Heart left ventricle (tissue), 16 donors: ENCODE measurements at regions not wholly inside any gene's neighbourhood (a gene's known extent, or its start where the extent isn't known, plus 50 kb on each side); places are given as distances from the start of the nearest gene placed in this dataset.

Source experiments
- ATAC-seq, 4 donors: fragments of 200-7000 bp; cut with Tn5 transposase; one replicate each; pipeline ENCODE4 v1.9.1; 2020 to 2022; ENCODE audit warnings: moderate library complexity in 4 of 4, mild to moderate bottlenecking in 3 of 4, moderate number of reproducible peaks in 1 of 4
- DNase-seq, 5 donors: peaks; one replicate each; pipeline ENCODE4 v3.0.0-alpha.2; 2020
- H3K27ac ChIP-seq, 12 donors: fragments of 200-600 bp; sonication (generic) in 4 of 12; one replicate each; pipeline versions ENCODE4 v1.5.0 to v1.8.0; 2016 to 2022; ENCODE audit warnings: mild to moderate bottlenecking in 2 of 12
- H3K27me3 ChIP-seq, 9 donors: fragments of 200-600 bp; sonication (generic) in 2 of 9; one replicate each; pipeline versions ENCODE4 v1.5.1 to v1.8.0; 2016 to 2022; ENCODE audit warnings: mild to moderate bottlenecking in 3 of 9
- H3K36me3 ChIP-seq, 9 donors: fragments of 200-600 bp; sonication (generic) in 2 of 9; one replicate each; pipeline versions ENCODE4 v1.5.0 to v1.8.0; 2018 to 2022; ENCODE audit warnings: mild to moderate bottlenecking in 2 of 9
- H3K4me1 ChIP-seq, 12 donors: fragments of 200-600 bp; sonication (generic) in 4 of 12; one replicate each; pipeline versions ENCODE4 v1.5.0 to v1.8.0; 2016 to 2022; ENCODE audit warnings: mild to moderate bottlenecking in 3 of 12
- H3K4me3 ChIP-seq, 12 donors: fragments of 200-600 bp; sonication (generic) in 4 of 12; one replicate each; pipeline versions ENCODE4 v1.5.0 to v1.8.0; 2017 to 2022; ENCODE audit warnings: mild to moderate bottlenecking in 9 of 12, moderate library complexity in 4 of 12
- H3K9me3 ChIP-seq, 12 donors: fragments of 200-600 bp; sonication (generic) in 4 of 12; one replicate each; pipeline versions ENCODE4 v1.5.0 to v1.8.0; 2016 to 2022; ENCODE audit warnings: mild to moderate bottlenecking in 1 of 12
- POLR2A ChIP-seq, 2 donors: fragments of 450-650 bp; IDR thresholded peaks; one replicate each; pipeline ENCODE4 v1.6.1; 2017; ENCODE audit warnings: antibody characterized with exemption in 2 of 2, mild to moderate bottlenecking in 2 of 2, moderate library complexity in 2 of 2
- whole genome bisulfite sequencing, 4 donors: extraction: QIAGEN DNeasy Blood & Tissue Kit in 2 of 4; methylation state at CpG; one replicate each; pipeline versions ENCODE4 v1.1.5 to v1.1.7; 2013 to 2018; 5-methylcytosine and 5-hydroxymethylcytosine counted together
- intact Hi-C, 10 donors: fragments of 100-400 bp; cut with DNase I; formaldehyde crosslinking; loops; one replicate each; pipeline versions ENCODE4 v1.11.1 to v1.14.2; 2022
- TF ChIP-seq, protein P1 (sequence below), 12 donors: fragments of 200-600 bp; sonication (generic) in 4 of 12; IDR thresholded peaks; one replicate each; pipeline versions ENCODE4 v1.5.0 to v1.8.0; 2018 to 2022; ENCODE audit warnings: antibody characterized with exemption in 12 of 12, mild to moderate bottlenecking in 5 of 12
- donor health status: ischemic (EF 13 %, LVEDD 7.1; RV severe dilation, severe dysfunction).
- donor health status: healthy with polysubstance abuse.
- donor health status: DM: no; HTN: yes; CAD: no.
- donor health status: DM: no; HTN: no; CAD: no.
- donor health status: ischemic (EF 25% LVEDD 6.9; RV normal size, moderate dysfunction).
- donor health status: ischemic (EF 25% LVEDD 5.7; RV mildly dilated, moderate dysfunction).
- donor health status: healthy.
- donor health status: DM: yes; HTN: yes; CAD: no.
- donor health status: ischemic (EF 35%, LVEDD 5.7; RV mildly dilated, moderate dysfunction).
- donor health status: nonischemic (EF 11% LVEDD 7.7; RV severe dilation, severe dysfunction).
- donor health status: DM: yes; HTN: yes; CAD: no.
- donor health status: PGD.
- donor health status: ischemic (EF 29% LVEDD 5.4; RV normal size, mild dysfunction).
- donor health status: nonischemic (EF 23%, LVEDD 6.1; RV moderate dilation, normal function).

GRCh38 chrY:8442097-8442496 is 895.2 kb upstream of the TSPY4 start:
- Histone ChIP-seq H3K4me3 (no peak overlapping the region), H3K27me3 (no peaks in the 10 kb centered on the region), H3K9me3 (no peaks in the 10 kb centered on the region), H3K4me1 (no peaks in the 10 kb centered on the region), H3K27ac (no peak overlapping the region), H3K36me3 (no peaks in the 10 kb centered on the region)
- DNase-seq (no peak), ATAC-seq (no peak)
- intact Hi-C loops: no loop called here
- WGBS, 4 donors: 75 to 80% methylated on average over 2 of the region's 2 CpGs; no CpG with 5 or more reads in 2 of the 4 donors
- TF ChIP-seq POLR2A (IDR thresholded peaks at IDR 0.05): no peak
- TF ChIP-seq, protein P1, sequence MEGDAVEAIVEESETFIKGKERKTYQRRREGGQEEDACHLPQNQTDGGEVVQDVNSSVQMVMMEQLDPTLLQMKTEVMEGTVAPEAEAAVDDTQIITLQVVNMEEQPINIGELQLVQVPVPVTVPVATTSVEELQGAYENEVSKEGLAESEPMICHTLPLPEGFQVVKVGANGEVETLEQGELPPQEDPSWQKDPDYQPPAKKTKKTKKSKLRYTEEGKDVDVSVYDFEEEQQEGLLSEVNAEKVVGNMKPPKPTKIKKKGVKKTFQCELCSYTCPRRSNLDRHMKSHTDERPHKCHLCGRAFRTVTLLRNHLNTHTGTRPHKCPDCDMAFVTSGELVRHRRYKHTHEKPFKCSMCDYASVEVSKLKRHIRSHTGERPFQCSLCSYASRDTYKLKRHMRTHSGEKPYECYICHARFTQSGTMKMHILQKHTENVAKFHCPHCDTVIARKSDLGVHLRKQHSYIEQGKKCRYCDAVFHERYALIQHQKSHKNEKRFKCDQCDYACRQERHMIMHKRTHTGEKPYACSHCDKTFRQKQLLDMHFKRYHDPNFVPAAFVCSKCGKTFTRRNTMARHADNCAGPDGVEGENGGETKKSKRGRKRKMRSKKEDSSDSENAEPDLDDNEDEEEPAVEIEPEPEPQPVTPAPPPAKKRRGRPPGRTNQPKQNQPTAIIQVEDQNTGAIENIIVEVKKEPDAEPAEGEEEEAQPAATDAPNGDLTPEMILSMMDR (IDR thresholded peaks at IDR 0.05): no peak

GRCh38 chrY:8452963-8453362 is 884.3 kb upstream of the TSPY4 start:
- DNase-seq (no peak), ATAC-seq (no peak)
- no peak for TF ChIP-seq POLR2A (IDR thresholded peaks at IDR 0.05)
- TF ChIP-seq, protein P1 (IDR thresholded peaks at IDR 0.05): no peak
- WGBS, 4 donors: 83 to 89% methylated on average over 1 of the region's 1 CpG; no CpG with 5 or more reads in 2 of the 4 donors
- no peaks in the 10 kb centered on the region for H3K4me1 ChIP-seq
- no peak overlapping the region for H3K27ac ChIP-seq
- H3K4me3 ChIP-seq: no peak overlapping the region
- no peaks in the 10 kb centered on the region for H3K36me3 ChIP-seq
- H3K27me3 ChIP-seq: no peaks in the 10 kb centered on the region
- H3K9me3 ChIP-seq: no peaks in the 10 kb centered on the region
- intact Hi-C loops: no loop called here

DNA sequence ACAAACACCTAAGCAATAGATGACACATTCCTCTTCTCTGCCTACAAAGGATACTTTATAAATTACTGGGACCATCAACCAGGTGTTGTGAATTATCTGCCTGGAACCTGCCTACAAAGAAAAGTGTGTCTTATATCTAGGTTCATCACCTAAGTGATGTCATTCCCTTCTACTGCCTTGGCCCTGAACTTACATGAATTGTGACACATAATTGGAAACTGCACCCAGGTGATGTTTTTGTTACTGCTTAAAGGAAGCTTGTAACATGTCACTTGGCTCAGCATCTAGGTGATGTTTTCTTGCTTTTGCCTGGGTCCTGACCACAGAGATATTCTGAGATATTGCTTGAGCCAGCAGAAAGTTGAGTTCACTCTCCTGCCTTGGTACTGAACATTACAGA is 870.5 kb upstream of the TSPY4 start:
- no peak for DNase-seq
- H3K36me3 ChIP-seq: no peaks in the 10 kb centered on the region
- no peak for ATAC-seq
- no peaks in the 10 kb centered on the region for H3K4me1 ChIP-seq
- H3K27ac ChIP-seq: no peak overlapping the region
- H3K4me3 ChIP-seq: no peak overlapping the region
- no peaks in the 10 kb centered on the region for H3K9me3 ChIP-seq
- TF ChIP-seq POLR2A (IDR thresholded peaks at IDR 0.05): no peak
- TF ChIP-seq, protein P1 (IDR thresholded peaks at IDR 0.05): no peak
- intact Hi-C loops: no loop called here
- H3K27me3 ChIP-seq: no peaks in the 10 kb centered on the region

DNA sequence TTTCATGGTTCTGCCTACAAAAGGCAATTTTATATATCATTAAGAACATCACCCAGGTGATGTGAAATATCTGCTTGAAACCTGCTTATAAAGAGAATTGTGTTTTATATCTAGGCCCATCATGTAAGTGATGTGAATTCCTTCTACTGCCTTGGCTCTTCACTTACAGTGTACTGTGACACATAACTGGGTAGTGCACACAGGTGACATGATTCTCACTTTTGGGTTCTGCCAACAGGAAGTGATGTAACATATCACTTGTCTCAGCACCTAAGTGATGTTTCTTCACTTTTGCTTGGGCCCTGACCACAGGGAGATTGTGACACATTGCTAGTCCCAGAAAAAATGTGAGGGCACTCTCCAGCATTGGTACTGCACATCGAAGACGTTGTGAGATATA is 867.0 kb upstream of the TSPY4 start:
- no peaks in the 10 kb centered on the region for H3K9me3 ChIP-seq

More for the DNA sequence above, 867.0 kb upstream of the TSPY4 start:
- Histone ChIP-seq H3K27ac (no peak overlapping the region), H3K4me3 (no peak overlapping the region), H3K36me3 (no peaks in the 10 kb centered on the region), H3K27me3 (no peaks in the 10 kb centered on the region), H3K4me1 (no peaks in the 10 kb centered on the region)
- TF ChIP-seq POLR2A (IDR thresholded peaks at IDR 0.05): no peak
- TF ChIP-seq, protein P1 (IDR thresholded peaks at IDR 0.05): no peak
- DNase-seq (no peak), ATAC-seq (no peak)
- intact Hi-C loops: no loop called here
- 50 to 75% methylated on average over 2 of the region's 2 CpGs; no CpG with 5 or more reads in 2 of the 4 donors for WGBS, 4 donors
